T-helper 17 cell (primary cell): ENCODE measurements at regions not wholly inside any gene's neighbourhood (a gene's known extent, or its start where the extent isn't known, plus 50 kb on each side); places are given as distances from the start of the nearest gene placed in this dataset.

Experiments used
- ATAC-seq: fragments of 150-1000 bp; cut with Tn5 transposase; 2 replicates; pipeline ENCODE4 v1.10.0; 2021; ENCODE audit warnings: mild to moderate bottlenecking, moderate library complexity
- DNase-seq, 3 donors: peaks; one replicate each; pipeline versions ENCODE4 v3.0.0 to v3.0.0-alpha.2; 2020 to 2021
- H3K9me3 ChIP-seq: one replicate; pipeline ENCODE4 v1.7.0; 2013; ENCODE audit warnings: low read length, mild to moderate bottlenecking; ENCODE audit not compliant: control insufficient read depth, poor library complexity, severe bottlenecking
- H3K27ac Mint-ChIP-seq: one replicate; pipeline ENCODE4 v1.8.0; 2022; ENCODE audit warnings: mild to moderate bottlenecking, moderate library complexity, mixed read lengths
- H3K27me3 Mint-ChIP-seq: one replicate; pipeline ENCODE4 v1.8.0; 2022; ENCODE audit warnings: mixed read lengths
- H3K36me3 Mint-ChIP-seq: one replicate; pipeline ENCODE4 v1.8.0; 2022; ENCODE audit warnings: low read depth, mixed read lengths
- H3K4me1 Mint-ChIP-seq: one replicate; pipeline ENCODE4 v1.8.0; 2022; ENCODE audit warnings: mild to moderate bottlenecking, mixed read lengths
- H3K4me3 Mint-ChIP-seq: one replicate; pipeline ENCODE4 v1.8.0; 2022; ENCODE audit warnings: mild to moderate bottlenecking, moderate library complexity, mixed read lengths

- no peak overlapping the region for H3K4me3 Mint-ChIP-seq
- DNase-seq: no peak
- no peak for ATAC-seq
- H3K27me3 Mint-ChIP-seq: peaks cover 74% of the 10 kb centered on the region
- peaks cover 4% of the 10 kb centered on the region for H3K36me3 Mint-ChIP-seq
- H3K4me1 Mint-ChIP-seq: no peaks in the 10 kb centered on the region
- H3K27ac Mint-ChIP-seq: no peak overlapping the region
- no peaks in the 10 kb centered on the region for H3K9me3 ChIP-seq
Observed at GRCh38 chr11:32184041-32184722, 93.3 kb downstream of the RCN1 start.

- Mint-ChIP-seq H3K4me3 (no peak overlapping the region), H3K27ac (peak overlapping the region; percentile 14), H3K4me1 (no peaks in the 10 kb centered on the region), H3K27me3 (peaks cover 73% of the 10 kb centered on the region), H3K36me3 (peaks cover 4% of the 10 kb centered on the region)
- ATAC-seq: no peak
- no peaks in the 10 kb centered on the region for H3K9me3 ChIP-seq
- DNase-seq: no peak
Observed at GRCh38 chr11:32184723-32185376, 94.0 kb downstream of the RCN1 start.

DNA sequence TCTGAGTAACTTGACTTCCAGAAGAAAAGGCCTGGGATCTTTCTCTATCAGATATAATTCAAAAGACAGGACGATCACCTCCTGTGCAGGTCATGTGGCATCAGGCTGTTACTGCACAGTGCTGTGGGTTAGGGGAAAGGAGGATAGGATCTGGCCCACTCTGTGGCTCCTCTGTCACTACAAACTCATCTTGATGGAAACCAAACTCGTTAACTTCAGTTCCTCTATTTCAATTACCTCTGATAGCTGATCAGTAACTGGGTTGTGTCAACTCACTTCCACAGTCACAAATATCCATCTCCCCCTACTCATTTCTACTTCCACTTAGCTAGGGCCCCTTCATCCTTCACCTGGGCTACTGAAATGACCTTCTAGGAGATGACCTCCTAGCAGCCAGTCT lies 95.2 kb downstream of the RCN1 start:
- Mint-ChIP-seq H3K27ac (no peak overlapping the region), H3K4me1 (no peaks in the 10 kb centered on the region), H3K4me3 (no peak overlapping the region), H3K36me3 (peaks cover 4% of the 10 kb centered on the region), H3K27me3 (peaks cover 76% of the 10 kb centered on the region)
- DNase-seq: no peak
- H3K9me3 ChIP-seq: no peaks in the 10 kb centered on the region
- no peak for ATAC-seq

DNA sequence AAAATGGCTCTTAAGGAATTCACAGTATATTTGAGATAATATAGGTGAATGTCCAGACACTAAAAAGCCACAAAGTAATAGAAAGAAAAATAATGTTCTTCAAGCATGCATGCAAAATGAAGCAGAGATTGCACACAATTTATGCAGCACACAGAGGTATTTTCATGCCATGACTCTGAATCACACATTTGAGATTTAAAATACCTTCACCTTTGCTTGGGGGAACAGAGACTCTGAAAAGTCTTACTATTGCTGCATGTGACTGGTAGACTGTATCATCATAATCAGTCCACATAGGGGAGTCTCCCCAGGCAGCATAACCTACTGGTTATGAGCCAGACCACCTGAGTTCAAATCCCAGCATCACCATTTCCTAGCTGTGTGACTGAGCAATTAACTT lies 96.2 kb downstream of the RCN1 start:
- peaks cover 4% of the 10 kb centered on the region for H3K36me3 Mint-ChIP-seq
- no peak overlapping the region for H3K27ac Mint-ChIP-seq
- no peak overlapping the region for H3K4me3 Mint-ChIP-seq
- no peaks in the 10 kb centered on the region for H3K4me1 Mint-ChIP-seq
- no peaks in the 10 kb centered on the region for H3K9me3 ChIP-seq
- DNase-seq: no peak
- ATAC-seq: no peak
- H3K27me3 Mint-ChIP-seq: peaks cover 68% of the 10 kb centered on the region

DNA sequence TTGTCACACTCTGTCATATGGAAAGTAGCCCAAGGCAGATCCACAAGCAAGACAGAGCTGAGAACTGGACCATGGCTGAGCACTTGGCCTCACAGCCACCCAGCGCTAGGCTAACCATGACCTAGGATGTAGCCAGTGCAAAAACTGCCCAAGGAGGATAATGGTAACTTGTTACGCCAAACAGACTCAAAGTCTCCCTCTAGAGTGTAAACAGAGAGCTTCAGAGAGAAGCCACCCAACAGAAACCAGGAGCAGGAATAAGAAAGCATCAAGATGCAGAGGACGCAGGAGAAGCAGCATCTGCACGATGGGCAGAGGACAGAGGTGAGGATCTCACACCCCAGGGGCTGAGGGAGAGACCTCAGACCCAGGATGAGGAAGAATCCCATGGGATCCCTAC lies 97.9 kb downstream of the RCN1 start:
- H3K27ac Mint-ChIP-seq: no peak overlapping the region
- peaks cover 4% of the 10 kb centered on the region for H3K36me3 Mint-ChIP-seq
- H3K27me3 Mint-ChIP-seq: peaks cover 59% of the 10 kb centered on the region
- DNase-seq (no peak), ATAC-seq (no peak)
- no peaks in the 10 kb centered on the region for H3K4me1 Mint-ChIP-seq
- H3K9me3 ChIP-seq: no peaks in the 10 kb centered on the region
- H3K4me3 Mint-ChIP-seq: no peak overlapping the region

DNA sequence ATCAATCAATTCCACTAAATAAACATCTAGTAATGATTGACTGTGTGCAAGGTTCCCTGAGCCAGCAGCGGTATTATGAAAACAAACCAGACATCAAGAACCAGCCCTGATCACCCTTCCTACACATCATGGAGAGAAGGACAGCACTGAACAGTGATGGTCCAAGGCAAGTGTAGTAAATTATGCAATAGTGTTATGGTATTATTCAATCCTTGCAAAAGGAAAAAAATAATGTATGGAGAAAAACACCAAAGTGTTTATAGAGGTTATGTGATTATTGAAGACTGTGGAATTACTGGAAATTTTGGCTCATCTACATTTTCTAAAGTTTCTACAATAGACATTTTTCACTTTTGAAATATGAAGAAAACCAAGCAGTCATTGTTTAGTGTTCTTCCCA lies 105.3 kb downstream of the RCN1 start:
- no peaks in the 10 kb centered on the region for H3K4me1 Mint-ChIP-seq
- ATAC-seq: no peak

DNA sequence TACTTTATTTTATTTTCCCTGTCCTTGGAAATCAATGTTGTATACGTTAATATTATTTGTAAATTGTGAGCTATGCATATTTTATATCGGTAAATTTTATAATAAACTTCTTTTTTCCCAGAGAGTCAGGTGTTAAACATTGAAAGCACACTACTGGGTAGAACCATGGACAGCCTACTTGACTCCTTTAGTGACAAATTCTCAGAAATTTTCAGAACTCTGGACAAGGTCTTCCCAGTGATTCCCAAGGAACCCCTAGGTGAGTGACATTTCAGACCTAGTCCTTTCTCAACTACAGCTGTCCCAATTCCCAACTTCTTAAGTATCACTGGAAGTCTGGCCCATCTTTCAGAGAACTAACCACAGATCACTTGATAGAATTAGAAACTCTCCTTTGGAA lies 107.2 kb downstream of the RCN1 start:
- ATAC-seq (no peak), DNase-seq (no peak)
- Mint-ChIP-seq H3K27me3 (peaks cover 40% of the 10 kb centered on the region), H3K27ac (no peak overlapping the region), H3K4me3 (no peak overlapping the region), H3K4me1 (no peaks in the 10 kb centered on the region), H3K36me3 (peaks cover 2% of the 10 kb centered on the region)
- H3K9me3 ChIP-seq: no peaks in the 10 kb centered on the region

More for the DNA sequence above, 105.3 kb downstream of the RCN1 start:
- H3K4me3 Mint-ChIP-seq: no peak overlapping the region
- H3K36me3 Mint-ChIP-seq: peaks cover 2% of the 10 kb centered on the region
- no peaks in the 10 kb centered on the region for H3K9me3 ChIP-seq
- DNase-seq: no peak
- no peak overlapping the region for H3K27ac Mint-ChIP-seq
- peaks cover 40% of the 10 kb centered on the region for H3K27me3 Mint-ChIP-seq

GRCh38 chr11:32200136-32200847 lies 109.4 kb downstream of the RCN1 start:
- Mint-ChIP-seq H3K27ac (no peak overlapping the region), H3K36me3 (no peaks in the 10 kb centered on the region), H3K4me3 (no peak overlapping the region), H3K4me1 (no peaks in the 10 kb centered on the region), H3K27me3 (peaks cover 26% of the 10 kb centered on the region)
- ATAC-seq: no peak
- no peaks in the 10 kb centered on the region for H3K9me3 ChIP-seq
- DNase-seq: no peak

DNA sequence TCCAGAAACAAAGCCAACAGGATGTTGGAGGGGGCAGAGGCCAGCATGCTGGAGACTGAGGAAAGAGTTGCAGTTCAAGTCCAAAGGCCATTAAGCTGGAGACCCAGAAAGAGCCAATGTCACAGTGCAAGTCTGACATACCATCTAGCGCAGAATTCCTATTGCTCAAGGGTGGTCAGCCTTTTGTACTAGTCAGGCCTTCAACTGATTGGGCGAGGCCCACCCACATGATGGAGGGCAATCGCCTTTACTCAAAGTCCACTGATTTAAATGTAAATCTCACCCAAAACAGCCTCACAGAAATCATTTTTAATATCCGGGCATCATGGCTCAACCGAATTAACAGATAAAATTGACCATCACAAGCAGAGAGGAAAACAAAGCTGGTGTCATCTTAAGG lies 113.9 kb downstream of the RCN1 start:
- no peak for ATAC-seq
- no peaks in the 10 kb centered on the region for H3K36me3 Mint-ChIP-seq
- H3K9me3 ChIP-seq: no peaks in the 10 kb centered on the region
- H3K27me3 Mint-ChIP-seq: peaks cover 35% of the 10 kb centered on the region
- DNase-seq: no peak
- H3K4me3 Mint-ChIP-seq: no peak overlapping the region
- H3K27ac Mint-ChIP-seq: no peak overlapping the region
- H3K4me1 Mint-ChIP-seq: no peaks in the 10 kb centered on the region

GRCh38 chr11:32210556-32210955 lies 119.7 kb downstream of the RCN1 start:
- Mint-ChIP-seq H3K4me1 (no peaks in the 10 kb centered on the region), H3K27ac (no peak overlapping the region), H3K36me3 (no peaks in the 10 kb centered on the region), H3K27me3 (peaks cover 59% of the 10 kb centered on the region), H3K4me3 (no peak overlapping the region)
- no peak for ATAC-seq
- DNase-seq: no peak
- no peaks in the 10 kb centered on the region for H3K9me3 ChIP-seq

GRCh38 chr11:32213223-32213622 lies 122.3 kb downstream of the RCN1 start:
- Mint-ChIP-seq H3K27me3 (peaks cover 38% of the 10 kb centered on the region), H3K4me3 (no peak overlapping the region), H3K36me3 (no peaks in the 10 kb centered on the region), H3K4me1 (no peaks in the 10 kb centered on the region), H3K27ac (no peak overlapping the region)
- H3K9me3 ChIP-seq: no peaks in the 10 kb centered on the region
- ATAC-seq (no peak), DNase-seq (no peak)

DNA sequence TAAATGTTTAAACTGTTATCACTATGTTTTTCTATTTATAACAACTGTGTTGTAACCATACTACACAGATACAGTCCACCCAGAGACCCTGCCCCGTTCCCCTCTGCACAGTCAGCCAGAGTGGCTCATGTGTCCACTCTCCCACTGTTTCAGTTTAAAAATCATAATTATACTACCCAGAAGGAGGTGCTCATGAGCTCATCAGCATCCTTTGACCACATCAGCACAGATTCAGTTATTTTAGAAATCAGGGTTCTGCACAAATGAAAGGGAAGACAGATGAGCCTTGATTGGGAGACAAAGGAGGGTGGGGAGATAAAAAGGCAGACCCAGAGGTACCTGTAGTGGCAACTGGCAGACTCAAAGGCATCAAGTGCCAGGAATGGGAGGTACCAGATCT lies 124.3 kb downstream of the RCN1 start:
- Mint-ChIP-seq H3K4me1 (no peaks in the 10 kb centered on the region), H3K4me3 (no peak overlapping the region), H3K36me3 (no peaks in the 10 kb centered on the region), H3K27ac (no peak overlapping the region), H3K27me3 (peaks cover 28% of the 10 kb centered on the region)
- ATAC-seq (no peak), DNase-seq (no peak)
- no peaks in the 10 kb centered on the region for H3K9me3 ChIP-seq

- ATAC-seq: no peak
- no peak for DNase-seq
- H3K27me3 Mint-ChIP-seq: peaks cover 33% of the 10 kb centered on the region
- no peak overlapping the region for H3K27ac Mint-ChIP-seq
- H3K4me3 Mint-ChIP-seq: no peak overlapping the region
- H3K4me1 Mint-ChIP-seq: peaks cover 3% of the 10 kb centered on the region
- no peaks in the 10 kb centered on the region for H3K36me3 Mint-ChIP-seq
- H3K9me3 ChIP-seq: no peaks in the 10 kb centered on the region
Observed at GRCh38 chr11:32216749-32217148, 125.9 kb downstream of the RCN1 start.
